ENCODE measurements at regions not wholly inside any gene's neighbourhood (a gene's known extent, or its start where the extent isn't known, plus 50 kb on each side); places are given as distances from the start of the nearest gene placed in this dataset.

- Histone ChIP-seq H3K9me3 (ENCODE audit: control insufficient read depth, insufficient read depth, low read length) (peaks cover 4% of the 10 kb centered on the region), H3K4me3 (ENCODE audit: low read depth, low read length) (no peak overlapping the region), H3K27ac (ENCODE audit: low read depth, low read length) (no peak overlapping the region), H3K27me3 (ENCODE audit: control insufficient read depth, insufficient read depth, low read length) (no peaks in the 10 kb centered on the region)
- no peak for TF ChIP-seq CTCF (IDR thresholded peaks at IDR 0.05; ENCODE audit: low read depth, low read length)
- CTCF ChIA-PET, result interaction anchor here (1.7 kb wide), 1 partner anchor 13 kb away, joined by 5 read pairs; no protein-coding TSS in a partner anchor
- no peak for DNase-seq (ENCODE audit: low read depth, low spot score)
- POLR2A ChIA-PET, result no interaction called here
Measured at GRCh38 chr5:23221831-23222230, 285.6 kb upstream of the PRDM9 start.

- POLR2A ChIA-PET, result no interaction called here
- TF ChIP-seq CTCF (IDR thresholded peaks at IDR 0.05; ENCODE audit: low read depth, low read length), result no peak
- Histone ChIP-seq H3K27me3 (ENCODE audit: control insufficient read depth, insufficient read depth, low read length) (no peaks in the 10 kb centered on the region), H3K27ac (ENCODE audit: low read depth, low read length) (no peak overlapping the region), H3K4me3 (ENCODE audit: low read depth, low read length) (no peak overlapping the region), H3K9me3 (ENCODE audit: control insufficient read depth, insufficient read depth, low read length) (no peaks in the 10 kb centered on the region; the same call in 1 of the 2 replicates)
- CTCF ChIA-PET, result no interaction called here
- DNase-seq (ENCODE audit: low read depth, low spot score), result no peak
Measured at GRCh38 chr5:23217159-23217558, 290.2 kb upstream of the PRDM9 start.

DNA sequence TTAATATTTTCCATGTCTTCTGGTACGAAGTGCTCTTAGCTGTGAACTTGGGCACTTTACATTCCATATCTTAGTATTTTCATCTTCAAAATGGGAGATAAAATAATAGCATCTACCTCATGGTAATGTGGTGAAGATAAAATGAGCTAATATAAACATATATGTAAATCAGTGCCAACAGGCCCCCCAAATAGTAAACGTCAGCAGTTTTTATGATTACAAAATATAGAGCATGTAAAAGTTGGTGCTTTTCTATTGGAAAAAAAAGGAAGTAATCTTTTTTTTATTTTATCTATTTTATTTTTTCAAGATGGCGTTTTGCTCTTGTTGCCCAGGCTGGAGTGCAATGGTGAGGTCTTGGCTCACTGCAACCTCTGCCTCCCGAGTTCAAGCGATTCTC lies 291.1 kb upstream of the PRDM9 start:
- H3K27me3 ChIP-seq (ENCODE audit: control insufficient read depth, insufficient read depth, low read length), result no peaks in the 10 kb centered on the region
- no peak overlapping the region for H3K27ac ChIP-seq (ENCODE audit: low read depth, low read length)
- H3K4me3 ChIP-seq (ENCODE audit: low read depth, low read length), result no peak overlapping the region
- H3K9me3 ChIP-seq (ENCODE audit: control insufficient read depth, insufficient read depth, low read length), result peaks cover 2% of the 10 kb centered on the region; the same call in 1 of the 2 replicates
- DNase-seq (ENCODE audit: low read depth, low spot score), result no peak
- POLR2A ChIA-PET, result no interaction called here
- TF ChIP-seq CTCF (IDR thresholded peaks at IDR 0.05; ENCODE audit: low read depth, low read length), result no peak
- CTCF ChIA-PET, result no interaction called here

DNA sequence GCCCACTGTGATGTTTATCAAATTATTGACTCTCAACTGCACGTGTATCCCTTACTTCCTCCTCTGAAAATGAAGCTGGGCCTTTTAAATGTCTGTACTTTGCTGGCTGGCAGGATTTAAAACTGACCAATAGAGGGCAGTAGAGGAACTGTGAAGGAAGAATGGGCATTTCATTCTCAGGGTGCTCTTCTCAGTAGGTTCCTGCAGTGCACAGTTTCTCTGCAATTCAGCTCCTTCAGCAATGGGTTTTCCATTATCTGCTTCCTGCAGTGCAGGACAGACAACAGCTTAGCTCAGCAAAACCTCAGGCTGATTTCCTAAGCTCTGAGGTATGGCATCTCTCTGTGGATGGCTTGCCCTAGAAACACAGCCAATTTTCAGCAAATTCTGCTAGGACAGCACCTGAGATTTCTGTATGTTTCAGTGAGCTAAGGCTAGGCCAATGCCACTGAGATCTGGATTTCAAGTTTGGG lies 298.4 kb upstream of the PRDM9 start:
- DNase-seq (ENCODE audit: low read depth, low spot score), result no peak
- ChIA-PET CTCF (interaction anchor here (1.0 to 1.7 kb wide), 4 partner anchors 12 to 197 kb away, joined by 3 to 5 read pairs (median 4); no protein-coding TSS in a partner anchor), POLR2A (no interaction called here)
- Histone ChIP-seq H3K27ac (ENCODE audit: low read depth, low read length) (no peak overlapping the region), H3K4me3 (ENCODE audit: low read depth, low read length) (no peak overlapping the region), H3K27me3 (ENCODE audit: control insufficient read depth, insufficient read depth, low read length) (no peaks in the 10 kb centered on the region), H3K9me3 (ENCODE audit: control insufficient read depth, insufficient read depth, low read length) (peaks cover 5% of the 10 kb centered on the region)
- TF ChIP-seq CTCF (IDR thresholded peaks at IDR 0.05; ENCODE audit: low read depth, low read length), result peak; percentile 63

GRCh38 chr5:23204111-23204510 lies 303.3 kb upstream of the PRDM9 start:
- TF ChIP-seq CTCF (IDR thresholded peaks at IDR 0.05; ENCODE audit: low read depth, low read length), result no peak
- H3K9me3 ChIP-seq (ENCODE audit: control insufficient read depth, insufficient read depth, low read length), result no peaks in the 10 kb centered on the region; the same call in none of the 2 replicates
- no peak for DNase-seq (ENCODE audit: low read depth, low spot score)
- H3K27ac ChIP-seq (ENCODE audit: low read depth, low read length), result no peak overlapping the region
- no peak overlapping the region for H3K4me3 ChIP-seq (ENCODE audit: low read depth, low read length)
- ChIA-PET CTCF (no interaction called here), POLR2A (no interaction called here)
- no peaks in the 10 kb centered on the region for H3K27me3 ChIP-seq (ENCODE audit: control insufficient read depth, insufficient read depth, low read length)
